Mammary epithelial cell (primary cell): ENCODE measurements at regions not wholly inside any gene's neighbourhood (a gene's known extent, or its start where the extent isn't known, plus 50 kb on each side); places are given as distances from the start of the nearest gene placed in this dataset.
"Not testable (repeated sequence)": the region's sequence is repeated elsewhere in the genome, so short reads cannot be mapped to it uniquely, and the experiment has no call there.

Source experiments
- EZH2 ChIP-seq: IDR thresholded peaks from 2 replicates; pipeline ENCODE4 v1.6.1; 2012; ENCODE audit warnings: low read length, inconsistent platforms, borderline replicate concordance
- TF ChIP-seq, protein P1 (sequence below), 2 donors: IDR thresholded peaks in 1 of 2; conservative IDR thresholded peaks in 1 of 2; 2 replicates each; pipeline ENCODE4 v1.5.1; 2011 to 2012; ENCODE audit warnings: inconsistent platforms in 2 of 2, low read length in 2 of 2, mild to moderate bottlenecking in 2 of 2, control low read depth in 1 of 2, low read depth in 1 of 2; ENCODE audit not compliant: insufficient read depth in 1 of 2; ENCODE audit errors: extremely low read depth in 1 of 2

DNA sequence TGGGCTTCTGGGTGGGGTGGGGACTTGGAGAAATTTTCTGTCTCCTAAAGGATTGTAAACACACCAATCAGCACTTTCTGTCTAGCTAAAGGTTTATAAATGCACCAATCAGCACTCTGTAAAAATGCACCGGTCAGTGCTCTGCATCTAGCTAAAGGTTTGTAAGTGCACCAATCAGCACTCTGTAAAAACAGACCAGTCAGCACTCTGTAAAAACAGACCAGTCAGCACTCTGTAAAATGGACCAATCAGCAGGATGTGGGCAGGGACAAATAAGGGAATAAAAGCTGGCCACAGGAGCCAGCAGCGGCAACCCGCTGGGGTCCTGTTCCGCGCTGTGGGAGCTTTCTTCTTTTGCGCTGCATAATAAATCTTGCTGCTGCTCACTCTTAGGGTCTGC, 63.0 kb upstream of the MAP9 start:
- not testable (repeated sequence) for TF ChIP-seq EZH2
- TF ChIP-seq, protein P1, sequence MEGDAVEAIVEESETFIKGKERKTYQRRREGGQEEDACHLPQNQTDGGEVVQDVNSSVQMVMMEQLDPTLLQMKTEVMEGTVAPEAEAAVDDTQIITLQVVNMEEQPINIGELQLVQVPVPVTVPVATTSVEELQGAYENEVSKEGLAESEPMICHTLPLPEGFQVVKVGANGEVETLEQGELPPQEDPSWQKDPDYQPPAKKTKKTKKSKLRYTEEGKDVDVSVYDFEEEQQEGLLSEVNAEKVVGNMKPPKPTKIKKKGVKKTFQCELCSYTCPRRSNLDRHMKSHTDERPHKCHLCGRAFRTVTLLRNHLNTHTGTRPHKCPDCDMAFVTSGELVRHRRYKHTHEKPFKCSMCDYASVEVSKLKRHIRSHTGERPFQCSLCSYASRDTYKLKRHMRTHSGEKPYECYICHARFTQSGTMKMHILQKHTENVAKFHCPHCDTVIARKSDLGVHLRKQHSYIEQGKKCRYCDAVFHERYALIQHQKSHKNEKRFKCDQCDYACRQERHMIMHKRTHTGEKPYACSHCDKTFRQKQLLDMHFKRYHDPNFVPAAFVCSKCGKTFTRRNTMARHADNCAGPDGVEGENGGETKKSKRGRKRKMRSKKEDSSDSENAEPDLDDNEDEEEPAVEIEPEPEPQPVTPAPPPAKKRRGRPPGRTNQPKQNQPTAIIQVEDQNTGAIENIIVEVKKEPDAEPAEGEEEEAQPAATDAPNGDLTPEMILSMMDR (conservative IDR thresholded peaks at IDR 0.05 in 1 of 2, IDR thresholded peaks at IDR 0.05 in 1 of 2; ENCODE audit: extremely low read depth in 1 of 2, insufficient read depth in 1 of 2, low read depth in 1 of 2, low read length in 2 of 2): not testable (repeated sequence)
